ENCODE measurements at regions not wholly inside any gene's neighbourhood (a gene's known extent, or its start where the extent isn't known, plus 50 kb on each side); places are given as distances from the start of the nearest gene placed in this dataset.

DNA sequence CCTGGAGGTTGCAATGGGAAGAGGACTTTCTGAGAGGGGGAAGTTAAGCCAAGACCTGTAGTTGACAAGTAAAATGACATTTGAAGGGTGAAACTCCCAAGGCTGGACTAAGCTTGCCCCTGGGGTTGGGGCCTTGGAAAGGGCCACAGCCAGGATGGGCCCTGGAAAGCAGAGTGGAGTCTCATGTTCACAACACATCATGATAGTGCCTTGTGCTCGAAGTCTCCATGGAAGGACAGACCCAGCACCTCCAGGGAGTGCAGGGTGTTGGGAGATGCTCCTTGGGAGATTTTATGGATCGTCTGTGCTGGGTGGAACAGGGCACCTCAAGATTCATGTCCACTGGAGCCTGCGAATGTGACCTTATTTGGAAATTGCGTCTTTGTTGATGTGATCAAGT, 55.6 kb upstream of the ACTRT2 start:
- TF ChIP-seq, protein P1, sequence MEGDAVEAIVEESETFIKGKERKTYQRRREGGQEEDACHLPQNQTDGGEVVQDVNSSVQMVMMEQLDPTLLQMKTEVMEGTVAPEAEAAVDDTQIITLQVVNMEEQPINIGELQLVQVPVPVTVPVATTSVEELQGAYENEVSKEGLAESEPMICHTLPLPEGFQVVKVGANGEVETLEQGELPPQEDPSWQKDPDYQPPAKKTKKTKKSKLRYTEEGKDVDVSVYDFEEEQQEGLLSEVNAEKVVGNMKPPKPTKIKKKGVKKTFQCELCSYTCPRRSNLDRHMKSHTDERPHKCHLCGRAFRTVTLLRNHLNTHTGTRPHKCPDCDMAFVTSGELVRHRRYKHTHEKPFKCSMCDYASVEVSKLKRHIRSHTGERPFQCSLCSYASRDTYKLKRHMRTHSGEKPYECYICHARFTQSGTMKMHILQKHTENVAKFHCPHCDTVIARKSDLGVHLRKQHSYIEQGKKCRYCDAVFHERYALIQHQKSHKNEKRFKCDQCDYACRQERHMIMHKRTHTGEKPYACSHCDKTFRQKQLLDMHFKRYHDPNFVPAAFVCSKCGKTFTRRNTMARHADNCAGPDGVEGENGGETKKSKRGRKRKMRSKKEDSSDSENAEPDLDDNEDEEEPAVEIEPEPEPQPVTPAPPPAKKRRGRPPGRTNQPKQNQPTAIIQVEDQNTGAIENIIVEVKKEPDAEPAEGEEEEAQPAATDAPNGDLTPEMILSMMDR (IDR thresholded peaks at IDR 0.05) = no peak
- TF ChIP-seq EZH2 (IDR thresholded peaks at IDR 0.05; ENCODE audit: borderline replicate concordance, insufficient read depth, low read depth, low read length, poor library complexity, severe bottlenecking) = no peak
